ENCODE measurements at regions not wholly inside any gene's neighbourhood (a gene's known extent, or its start where the extent isn't known, plus 50 kb on each side); places are given as distances from the start of the nearest gene placed in this dataset.

DNA sequence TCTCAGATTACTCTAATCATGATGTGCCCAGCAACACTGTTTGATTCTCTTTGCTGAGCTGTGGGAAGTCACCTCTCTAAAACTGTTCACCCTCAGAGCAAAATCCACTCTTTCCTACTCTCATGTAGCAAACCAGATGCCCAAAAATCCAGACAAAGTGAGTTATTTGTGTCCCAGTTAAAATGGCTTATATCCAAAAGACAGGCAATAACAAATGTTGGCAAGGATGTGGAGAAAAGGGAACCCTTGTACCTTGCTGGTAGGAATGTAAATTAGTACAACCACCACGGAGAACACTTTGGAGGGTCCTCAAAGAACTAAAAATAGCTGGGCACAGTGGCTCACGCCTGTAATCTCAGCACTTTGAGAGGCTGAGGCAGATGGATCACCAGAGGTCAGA is 384.0 kb downstream of the HHIPL2 start:
- H3K4me3 Mint-ChIP-seq = no peak overlapping the region
- Histone ChIP-seq H4K5ac (ENCODE audit: insufficient read length, low read depth, low read length) (no peak overlapping the region), H2BK15ac (ENCODE audit: low read depth, low read length) (no peak overlapping the region), H2AFZ (ENCODE audit: low read length) (no peak overlapping the region), H3K79me2 (ENCODE audit: insufficient read depth, low read length) (no peaks in the 10 kb centered on the region), H3K18ac (ENCODE audit: insufficient read length, low read depth, low read length) (no peak overlapping the region), H3K23ac (ENCODE audit: insufficient read length, low read depth, low read length) (no peak overlapping the region), H2AK5ac (ENCODE audit: insufficient read length, low read length) (no peak overlapping the region), H2BK20ac (ENCODE audit: low read depth, low read length, poor library complexity, severe bottlenecking) (no peak overlapping the region), H3K9me3 (ENCODE audit: control insufficient read depth, low read depth, low read length) (no peaks in the 10 kb centered on the region), H2BK5ac (ENCODE audit: insufficient read length, low read length) (no peak overlapping the region), H4K20me1 (ENCODE audit: control insufficient read depth, insufficient read depth, insufficient read length) (no peaks in the 10 kb centered on the region), H3K56ac (ENCODE audit: insufficient read length, low read depth, low read length) (no peak overlapping the region), H3K4me1 (ENCODE audit: insufficient read depth, low read length) (no peaks in the 10 kb centered on the region), H2BK12ac (ENCODE audit: insufficient read length, low read depth, low read length) (no peak overlapping the region), H3K14ac (ENCODE audit: insufficient read depth, low read length) (no peak overlapping the region), H3K27me3 (ENCODE audit: insufficient read depth, low read length) (no peaks in the 10 kb centered on the region), H3K23me2 (ENCODE audit: insufficient read length, low read depth, low read length, poor library complexity, severe bottlenecking) (no peaks in the 10 kb centered on the region), H3T11ph (ENCODE audit: low read length) (no peak overlapping the region), H3K27ac (ENCODE audit: insufficient read length, low read depth, low read length) (no peak overlapping the region), H3K79me1 (ENCODE audit: insufficient read depth, low read depth, low read length, poor library complexity, severe bottlenecking) (no peaks in the 10 kb centered on the region), H3K4ac (ENCODE audit: low read depth, low read length) (no peak overlapping the region), H3K4me2 (ENCODE audit: insufficient read depth, insufficient read length, low read length) (no peak overlapping the region), H3K9ac (ENCODE audit: extremely low read depth, insufficient read length, low read length) (no peak overlapping the region), H4K91ac (ENCODE audit: insufficient read length, low read depth, low read length) (no peak overlapping the region), H2BK120ac (ENCODE audit: low read depth, low read length, poor library complexity, severe bottlenecking) (no peak overlapping the region), H4K8ac (replicated peaks; ENCODE audit: insufficient read length, low read depth, low read length) (no peak overlapping the region)
- no peaks in the 10 kb centered on the region for H3K27me3 Mint-ChIP-seq (ENCODE audit: low read depth)
- DNase-seq = no peak
- no peaks in the 10 kb centered on the region for H3K4me1 Mint-ChIP-seq
- no CpG with 5 or more reads among the region's 2 CpGs for WGBS (ENCODE audit: extremely low coverage, insufficient read length, low lambda C conversion rate)
- H3K27ac Mint-ChIP-seq = no peak overlapping the region
- H3K36me3 Mint-ChIP-seq (ENCODE audit: insufficient read depth in 1 of 3, low read depth in 3 of 3) = no peaks in the 10 kb centered on the region; a peak in 1 of 7 replicates
- H3K9me3 Mint-ChIP-seq = peaks cover 0 to 4% of the 10 kb centered on the region in 2 experiments; a peak in 2 of 5 replicates
- TF ChIP-seq, protein P1, sequence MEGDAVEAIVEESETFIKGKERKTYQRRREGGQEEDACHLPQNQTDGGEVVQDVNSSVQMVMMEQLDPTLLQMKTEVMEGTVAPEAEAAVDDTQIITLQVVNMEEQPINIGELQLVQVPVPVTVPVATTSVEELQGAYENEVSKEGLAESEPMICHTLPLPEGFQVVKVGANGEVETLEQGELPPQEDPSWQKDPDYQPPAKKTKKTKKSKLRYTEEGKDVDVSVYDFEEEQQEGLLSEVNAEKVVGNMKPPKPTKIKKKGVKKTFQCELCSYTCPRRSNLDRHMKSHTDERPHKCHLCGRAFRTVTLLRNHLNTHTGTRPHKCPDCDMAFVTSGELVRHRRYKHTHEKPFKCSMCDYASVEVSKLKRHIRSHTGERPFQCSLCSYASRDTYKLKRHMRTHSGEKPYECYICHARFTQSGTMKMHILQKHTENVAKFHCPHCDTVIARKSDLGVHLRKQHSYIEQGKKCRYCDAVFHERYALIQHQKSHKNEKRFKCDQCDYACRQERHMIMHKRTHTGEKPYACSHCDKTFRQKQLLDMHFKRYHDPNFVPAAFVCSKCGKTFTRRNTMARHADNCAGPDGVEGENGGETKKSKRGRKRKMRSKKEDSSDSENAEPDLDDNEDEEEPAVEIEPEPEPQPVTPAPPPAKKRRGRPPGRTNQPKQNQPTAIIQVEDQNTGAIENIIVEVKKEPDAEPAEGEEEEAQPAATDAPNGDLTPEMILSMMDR (conservative IDR thresholded peaks at IDR 0.05) = no peak
